CD4-positive, alpha-beta T cell treated with Interleukin-17A for 4 hours (primary cell): ENCODE measurements at regions not wholly inside any gene's neighbourhood (a gene's known extent, or its start where the extent isn't known, plus 50 kb on each side); places are given as distances from the start of the nearest gene placed in this dataset.

ENCODE experiments used
- DNase-seq: peaks from one replicate; pipeline ENCODE4 v3.0.0-alpha.2; 2020; ENCODE audit warnings: mixed read lengths

DNA sequence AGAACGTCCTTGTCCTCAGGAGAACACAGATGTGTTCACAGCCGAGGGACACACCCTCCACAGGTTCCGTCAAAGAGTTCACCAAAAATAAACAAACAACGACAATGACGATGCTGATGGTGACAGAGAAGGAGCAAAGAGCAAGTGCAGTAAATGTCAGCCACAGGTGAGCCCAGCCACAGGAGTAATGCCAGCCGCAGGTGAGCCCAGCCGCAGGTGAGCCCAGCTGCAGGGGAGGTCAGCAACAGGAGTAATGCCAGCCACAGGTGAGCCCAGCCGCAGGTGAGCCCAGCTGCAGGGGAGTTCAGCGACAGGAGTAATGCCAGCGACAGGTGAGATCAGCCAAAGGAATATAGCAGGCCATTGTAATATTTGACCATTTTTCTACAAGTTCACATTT, 315.2 kb downstream of the FOXL1 start:
- no peak for DNase-seq

DNA sequence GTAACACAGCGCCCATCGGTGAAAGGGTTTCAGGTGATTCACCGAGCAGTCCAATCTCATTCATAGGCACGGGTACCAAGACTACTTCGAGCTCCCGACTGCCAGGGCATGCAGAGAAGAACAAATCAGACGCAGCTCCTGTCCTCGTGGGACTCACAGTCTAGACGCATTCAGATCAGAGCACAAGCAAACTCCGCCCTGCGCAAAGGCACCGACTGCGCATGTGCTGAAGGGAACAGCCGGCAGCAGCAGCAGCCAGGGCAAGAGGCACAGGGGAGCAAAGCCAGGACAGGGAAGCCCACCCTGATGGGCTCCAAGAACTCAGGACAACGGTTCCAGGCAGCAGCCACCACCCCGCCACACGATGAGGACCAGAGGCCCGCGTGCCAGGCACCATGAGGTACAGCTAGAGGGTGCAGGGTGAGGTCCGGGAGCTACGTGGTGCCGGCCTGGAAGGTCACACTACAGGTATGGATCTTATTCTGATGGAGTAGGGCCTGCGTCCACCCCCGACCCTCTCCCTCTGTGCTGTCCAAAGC, 315.7 kb downstream of the FOXL1 start:
- no peak for DNase-seq

- DNase-seq: no peak
Measured at GRCh38 chr16:86894925-86895324, 316.6 kb downstream of the FOXL1 start.

DNA sequence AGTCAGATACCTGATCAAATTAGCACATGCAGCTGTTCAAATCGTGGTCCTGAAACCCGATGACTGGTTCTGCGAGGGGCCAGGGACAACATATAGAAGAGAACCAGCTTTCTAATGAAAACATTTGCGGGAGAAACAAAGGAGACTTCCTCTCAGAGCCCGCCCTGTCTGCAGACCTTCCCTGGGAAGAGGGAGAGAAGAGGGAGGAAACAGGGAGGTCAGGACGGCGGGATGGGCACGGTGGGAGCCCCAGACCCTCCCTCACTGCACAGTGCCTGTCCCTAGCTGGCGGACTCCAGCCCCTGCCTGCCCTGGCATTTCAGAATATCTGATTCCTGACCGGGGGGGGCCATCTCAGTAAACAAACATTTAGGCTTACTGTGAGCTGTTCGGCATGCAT, 317.3 kb downstream of the FOXL1 start:
- no peak for DNase-seq

- no peak for DNase-seq
Measured at GRCh38 chr16:86896976-86897375, 318.6 kb downstream of the FOXL1 start.

DNA sequence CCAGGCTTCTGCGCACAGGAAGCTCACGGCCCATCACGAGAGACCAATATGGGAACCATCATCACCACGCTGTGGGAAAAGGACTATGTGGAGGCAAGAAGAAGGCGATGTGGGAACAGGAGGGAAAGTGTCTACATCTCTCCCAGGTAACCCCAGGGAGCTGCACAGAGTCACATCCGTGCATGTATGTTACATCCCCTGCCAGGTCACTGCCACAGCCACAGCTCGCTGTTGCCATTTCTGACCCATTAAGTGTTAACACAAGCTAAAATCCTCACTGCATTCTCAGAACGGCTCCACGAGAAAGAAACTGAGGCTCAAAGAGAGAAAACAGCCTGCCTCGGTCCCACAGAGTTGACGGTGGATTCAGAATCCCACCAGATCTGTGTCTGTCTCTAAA, 319.1 kb downstream of the FOXL1 start:
- no peak for DNase-seq

DNA sequence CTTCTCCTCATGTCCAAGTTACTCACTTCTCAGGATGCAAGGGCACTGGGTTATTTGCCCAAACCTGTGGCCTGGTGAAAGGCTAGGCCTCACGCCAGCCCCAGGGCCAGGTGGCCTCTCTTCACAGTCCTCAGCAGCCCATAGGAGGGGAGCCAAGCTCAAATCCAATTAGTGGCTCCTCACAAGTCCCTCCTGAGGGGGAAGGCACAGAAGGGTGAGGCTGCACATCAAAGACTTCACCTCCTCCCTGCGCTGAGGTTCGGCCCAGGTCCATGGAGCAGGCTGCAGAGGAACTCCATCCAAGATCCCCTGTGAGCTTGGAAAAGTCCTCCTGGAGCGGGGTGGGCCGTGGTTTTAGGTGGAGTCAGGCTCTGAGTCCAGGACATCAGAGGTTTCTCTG, 320.0 kb downstream of the FOXL1 start:
- DNase-seq: no peak

DNA sequence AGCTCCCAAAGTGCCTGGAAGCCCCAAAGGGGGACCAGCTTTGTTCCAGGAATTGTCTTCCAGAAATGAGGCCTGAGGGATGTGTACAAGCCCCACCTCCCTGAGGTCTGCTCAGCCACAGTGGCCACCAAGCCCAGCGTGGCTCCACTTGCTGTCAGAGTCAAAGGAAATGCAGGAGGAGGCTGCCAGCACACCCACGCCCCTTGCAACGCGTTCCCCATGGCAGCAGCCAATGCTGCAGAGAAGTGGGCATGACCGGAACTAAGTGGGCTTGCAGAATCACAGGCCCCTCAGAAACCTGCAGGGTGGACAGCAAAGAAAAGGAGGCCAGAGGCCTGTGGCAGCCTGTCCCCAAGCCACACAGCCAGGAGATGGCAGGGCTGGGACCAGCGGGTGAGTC, 320.8 kb downstream of the FOXL1 start:
- no peak for DNase-seq

- no peak for DNase-seq
Measured at GRCh38 chr16:86899757-86900156, 321.4 kb downstream of the FOXL1 start.

- DNase-seq: no peak
Measured at GRCh38 chr16:86901483-86901882, 323.1 kb downstream of the FOXL1 start.

DNA sequence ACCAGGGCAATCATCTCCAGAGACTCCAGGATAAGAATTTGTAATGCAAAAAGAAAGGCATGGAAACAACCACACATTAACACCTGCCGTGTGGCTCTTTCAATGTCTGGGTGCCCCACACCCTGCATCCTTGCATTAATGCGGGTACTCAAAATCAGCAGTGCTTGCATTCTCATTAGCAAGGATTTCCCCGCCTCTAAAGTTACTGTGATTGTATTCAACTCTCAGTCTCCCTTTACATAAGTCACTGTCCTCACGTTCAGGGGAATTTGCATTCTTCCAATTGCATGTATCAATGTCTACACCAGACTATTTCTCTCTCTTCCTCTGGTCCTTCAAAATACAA, 324.3 kb downstream of the FOXL1 start:
- no peak for DNase-seq

DNA sequence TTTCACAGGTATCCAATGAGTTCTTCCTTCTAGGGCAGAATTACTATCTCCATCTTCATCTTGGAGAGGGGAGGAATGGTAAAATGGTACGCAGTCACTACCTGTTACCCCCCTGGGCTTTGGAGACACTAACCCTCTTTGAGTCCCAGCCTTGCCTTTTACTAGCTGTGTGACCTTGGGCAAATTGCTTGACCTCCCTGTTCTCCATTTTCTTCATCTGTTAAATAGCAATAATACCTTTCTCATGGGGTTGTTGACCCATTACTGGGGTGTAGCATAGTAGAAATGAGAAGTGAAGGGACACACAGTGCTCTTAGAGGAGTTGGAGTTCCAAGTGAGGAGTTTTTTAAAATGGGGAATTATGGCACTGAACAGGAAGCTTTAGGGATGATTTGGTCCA, 324.7 kb downstream of the FOXL1 start:
- DNase-seq: no peak

DNA sequence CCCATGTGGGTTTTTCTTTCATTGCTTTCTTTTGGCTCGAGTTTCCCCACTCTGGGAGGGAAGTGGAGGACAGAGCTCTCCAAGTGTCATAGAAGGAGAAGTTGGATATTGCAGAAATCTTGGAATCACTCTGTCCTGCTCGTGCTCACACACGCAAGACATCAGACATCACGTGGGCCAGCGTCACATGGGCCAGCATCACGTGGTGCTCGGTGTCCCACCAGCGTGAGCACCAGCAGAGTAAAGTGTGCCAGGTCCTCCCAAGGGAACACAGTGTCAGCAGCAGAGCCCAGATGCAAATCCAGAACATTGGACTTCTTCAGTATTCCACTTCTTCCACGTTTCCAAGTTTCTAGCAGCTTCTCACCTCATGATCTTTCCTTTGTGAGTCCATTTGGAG, 327.0 kb downstream of the FOXL1 start:
- no peak for DNase-seq

- DNase-seq: no peak
Measured at GRCh38 chr16:86906623-86907022, 328.3 kb downstream of the FOXL1 start.

DNA sequence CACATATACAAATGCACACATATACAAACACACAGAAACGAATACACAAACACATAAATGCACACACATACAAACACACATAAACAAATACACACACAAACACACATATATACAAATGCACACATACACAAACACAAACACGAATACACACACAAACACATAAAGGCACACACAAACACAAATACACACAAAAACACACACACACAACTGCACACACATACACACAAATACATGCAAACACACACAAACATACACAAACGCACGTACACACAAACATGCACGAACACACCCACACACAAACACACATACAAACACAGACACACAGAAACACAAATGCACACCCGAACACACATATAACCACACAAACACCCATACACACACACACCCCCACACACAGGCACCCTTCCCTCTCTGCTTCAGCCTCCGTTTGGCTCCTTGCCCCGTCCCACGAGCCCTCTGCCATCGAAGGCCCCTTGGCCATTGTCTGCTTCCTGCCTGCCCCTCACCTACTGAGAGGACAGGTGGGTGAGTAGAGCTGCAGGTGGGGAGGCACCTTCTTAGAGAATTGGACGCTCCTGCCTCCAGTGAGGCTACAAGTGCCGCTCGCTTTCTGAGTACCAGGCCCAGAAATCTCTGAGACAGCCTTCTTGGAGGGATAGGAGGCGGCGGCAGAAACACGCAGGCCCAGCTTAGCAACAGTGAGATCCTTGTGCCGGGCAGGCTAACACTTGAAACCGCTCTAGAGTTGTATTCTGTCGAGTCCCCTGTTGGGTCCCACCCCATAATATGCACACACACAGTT, 331.2 kb downstream of the FOXL1 start:
- DNase-seq: no peak

DNA sequence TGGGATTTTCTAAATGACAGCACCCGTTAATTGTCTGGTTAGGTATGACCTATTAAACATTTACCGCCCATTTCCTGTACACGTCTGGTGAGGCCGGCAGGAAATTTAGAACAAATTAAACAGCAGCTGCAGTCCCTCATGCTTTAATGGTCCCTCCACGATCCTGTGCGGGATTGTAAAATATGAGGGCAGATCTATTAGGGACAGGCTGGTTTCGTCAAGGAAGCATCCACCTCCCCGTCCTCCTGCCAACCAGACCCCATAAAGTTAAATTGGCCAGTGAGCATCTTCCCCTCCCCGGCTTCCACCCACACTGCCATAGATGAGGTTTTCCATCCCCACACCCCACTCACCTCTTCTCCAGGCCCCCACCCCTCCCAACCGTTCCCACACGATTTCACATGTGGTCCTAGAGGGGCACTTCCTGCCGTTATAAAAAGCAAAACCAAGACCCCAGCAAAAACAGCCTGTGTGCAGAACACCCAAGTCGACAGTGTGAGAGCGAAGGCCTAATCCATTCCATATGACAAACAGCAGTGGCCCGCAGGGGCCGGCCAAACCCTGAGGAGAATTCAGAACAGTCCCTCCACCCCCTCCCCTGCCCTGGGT, 331.9 kb downstream of the FOXL1 start:
- no peak for DNase-seq

- no peak for DNase-seq
Measured at GRCh38 chr16:86911437-86911958, 333.1 kb downstream of the FOXL1 start.

DNA sequence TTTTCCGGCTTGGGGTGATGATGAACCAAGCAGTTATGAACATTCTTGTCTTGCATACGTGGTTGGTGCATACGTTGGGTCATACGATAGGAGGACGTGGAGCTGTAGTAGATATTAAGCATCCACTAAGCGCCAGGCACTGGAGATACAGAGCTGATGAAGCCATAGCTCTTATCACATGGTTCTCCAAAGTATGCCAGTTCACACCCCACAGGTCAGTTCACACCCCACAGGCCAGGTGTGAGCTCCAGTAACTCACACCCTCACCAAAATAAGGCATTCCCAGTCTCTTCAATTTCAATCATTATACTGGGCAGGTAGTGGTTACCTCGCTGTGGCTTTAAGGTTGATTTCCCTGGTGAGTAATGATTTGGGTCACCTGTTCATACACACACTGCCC, 335.5 kb downstream of the FOXL1 start:
- no peak for DNase-seq

DNA sequence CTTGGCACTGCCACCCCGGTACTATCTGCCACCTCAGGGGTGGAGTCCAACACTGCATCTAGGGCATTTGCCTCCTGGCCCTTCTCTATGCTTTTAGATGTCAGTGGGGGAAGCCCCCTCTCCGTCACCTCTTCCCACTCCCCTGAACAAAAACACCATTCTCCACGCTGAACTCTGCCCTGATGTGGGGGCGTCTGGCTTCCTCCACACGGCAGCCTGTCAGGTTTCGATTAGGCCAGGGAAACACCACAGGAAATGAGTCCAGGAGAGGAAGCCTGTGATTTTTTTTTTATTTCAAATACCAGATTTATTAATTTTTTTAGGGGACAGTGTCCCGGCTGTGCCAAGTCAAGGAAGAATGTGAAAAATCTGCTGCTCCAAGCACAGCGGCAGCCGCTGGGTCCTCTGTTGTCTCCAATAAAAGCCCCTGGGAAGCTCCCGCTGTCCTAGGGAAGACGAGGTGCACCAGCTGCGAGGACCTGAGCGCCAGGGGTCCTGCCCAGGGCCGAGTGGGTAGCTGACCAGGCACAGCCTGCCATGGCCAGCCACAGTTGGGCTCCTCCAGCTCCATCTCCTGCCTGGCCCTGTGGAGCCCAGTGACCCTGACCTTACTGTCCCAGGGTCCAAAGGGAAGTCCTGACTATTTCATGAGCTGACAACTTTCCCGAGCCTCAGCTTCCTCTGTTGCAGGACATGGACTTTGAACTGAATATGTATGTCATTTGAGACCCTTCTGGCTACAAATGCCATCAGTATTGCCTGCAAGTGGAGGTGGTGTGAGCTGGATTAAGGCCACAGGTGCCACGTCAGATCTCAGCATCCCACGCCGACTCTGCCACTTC, 336.7 kb downstream of the FOXL1 start:
- DNase-seq: no peak

DNA sequence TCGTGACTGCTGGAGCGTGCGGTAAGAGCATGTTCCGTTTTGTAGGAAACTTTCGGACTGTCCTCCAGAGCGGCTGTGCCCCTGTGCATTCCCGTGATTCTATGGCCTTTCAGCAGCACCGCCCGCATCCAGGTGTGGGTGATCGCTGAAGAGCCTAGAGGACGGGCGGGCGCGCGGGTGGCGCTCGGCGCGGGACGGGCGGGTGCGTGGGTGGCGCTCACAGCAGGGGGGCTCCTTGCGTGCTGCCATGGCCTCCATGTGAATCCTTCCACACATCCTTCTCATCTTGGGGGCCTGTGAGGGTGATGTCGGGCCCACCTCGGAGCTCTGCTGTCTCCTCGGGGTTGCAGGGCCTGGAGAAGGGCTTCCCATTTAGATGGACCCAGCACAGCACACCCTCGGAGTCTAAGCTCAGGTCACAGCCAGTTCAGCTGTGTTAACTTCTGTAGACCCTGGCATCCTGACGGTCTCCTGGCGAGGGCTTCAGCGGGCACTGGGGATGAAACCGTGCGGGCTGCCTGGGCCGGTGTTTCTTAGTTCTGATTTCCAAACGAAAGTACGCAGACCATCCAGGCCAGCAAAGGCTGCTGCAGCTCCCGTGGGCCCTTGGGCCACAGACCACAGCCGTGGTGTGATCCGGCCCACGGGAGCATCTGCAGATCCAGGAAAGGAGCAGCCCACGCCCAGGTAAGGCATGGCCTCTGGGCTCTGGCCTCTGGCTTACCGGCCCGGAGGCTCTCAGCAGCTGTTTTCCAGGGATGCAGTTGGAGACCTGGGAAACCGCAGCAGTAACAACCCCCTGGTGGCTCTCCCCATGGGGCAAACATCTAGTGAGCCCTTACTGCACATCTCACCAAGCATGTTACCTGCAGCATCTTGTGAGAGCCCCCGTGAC, 339.4 kb downstream of the FOXL1 start:
- no peak for DNase-seq

DNA sequence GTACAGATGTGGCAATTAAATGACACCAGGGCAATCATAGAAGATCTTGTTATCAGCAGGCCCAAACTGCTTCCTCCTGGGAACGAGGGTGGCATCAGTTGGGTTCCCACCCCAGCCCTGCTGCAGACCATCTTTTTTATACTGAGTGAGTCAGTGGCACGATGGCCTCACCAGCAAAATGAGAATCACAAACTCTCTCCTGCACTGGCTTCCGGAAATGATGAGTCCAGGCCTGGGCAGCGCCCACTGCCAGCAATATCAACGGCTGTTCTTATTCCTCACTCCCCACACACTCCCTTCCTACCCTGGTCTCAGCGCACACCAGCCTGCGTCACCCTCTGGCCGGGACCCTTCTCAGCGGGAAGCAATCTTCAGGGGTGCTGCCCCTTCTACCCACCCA, 340.3 kb downstream of the FOXL1 start:
- DNase-seq: no peak

GRCh38 chr16:86919078-86919477, 340.7 kb downstream of the FOXL1 start:
- no peak for DNase-seq
